ENCODE measurements at regions not wholly inside any gene's neighbourhood (a gene's known extent, or its start where the extent isn't known, plus 50 kb on each side); places are given as distances from the start of the nearest gene placed in this dataset.

DNA sequence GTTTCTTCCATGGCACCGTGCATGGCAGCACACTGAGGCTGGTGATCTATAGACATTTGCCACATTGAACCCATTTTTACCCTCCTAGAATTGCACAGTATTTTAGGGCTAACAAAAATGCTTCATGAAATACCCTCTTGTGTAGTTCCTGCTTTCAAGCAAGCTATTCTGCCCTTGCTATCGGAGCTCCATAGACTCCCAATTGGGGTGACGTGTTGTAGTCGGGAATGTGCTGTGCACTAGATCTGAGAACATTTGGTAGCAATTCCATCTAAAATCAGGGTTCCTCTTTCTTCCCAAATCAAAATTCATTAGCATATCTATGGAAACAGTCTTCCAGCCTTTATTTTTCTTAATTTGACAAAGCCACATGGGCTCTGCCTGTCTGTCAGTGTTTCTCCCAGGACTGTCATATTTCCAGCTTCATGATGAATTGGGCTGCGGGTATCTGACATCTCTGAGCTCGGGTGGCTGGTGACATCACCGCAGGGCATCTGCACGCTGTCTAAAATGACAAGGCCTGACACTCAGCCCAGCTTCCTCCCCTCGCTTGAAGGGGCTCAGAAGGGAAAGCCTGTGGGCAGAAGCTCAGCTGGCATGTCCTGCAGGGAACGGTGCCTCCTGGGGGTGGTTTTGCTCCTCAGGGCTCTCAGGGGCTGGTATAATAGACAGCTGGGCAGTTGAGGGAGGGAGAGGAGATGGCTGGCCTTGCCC, 406.4 kb downstream of the QKI start:
- DNase-seq: no peak

GRCh38 chr6:163820171-163820570, 405.7 kb downstream of the QKI start:
- DNase-seq: no peak

GRCh38 chr6:163818719-163819118, 404.2 kb downstream of the QKI start:
- no peak for DNase-seq

DNA sequence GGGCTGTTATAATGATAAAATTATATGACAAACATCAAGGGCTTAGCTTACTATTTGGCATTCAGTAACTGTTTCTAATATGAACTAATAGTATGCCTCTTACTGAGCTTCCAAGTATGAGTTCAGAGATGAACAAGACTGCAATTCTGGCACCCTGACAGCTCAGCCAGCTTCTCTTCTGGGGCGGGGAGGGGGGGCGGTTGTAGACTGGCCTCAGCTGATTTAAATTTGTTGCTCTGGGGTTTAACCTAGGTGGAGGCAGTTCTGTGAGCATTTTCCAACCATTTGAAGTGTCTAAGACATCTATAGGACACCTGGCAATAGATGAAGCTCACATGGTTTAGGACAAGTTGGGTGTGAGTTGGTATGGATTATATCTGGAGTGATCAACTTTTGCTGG, 401.9 kb downstream of the QKI start:
- no peak for DNase-seq

GRCh38 chr6:163815796-163816195, 401.3 kb downstream of the QKI start:
- no peak for DNase-seq

GRCh38 chr6:163814494-163815364, 400.2 kb downstream of the QKI start:
- DNase-seq: no peak

- DNase-seq: no peak
Observed at GRCh38 chr6:163813979-163814493, 399.5 kb downstream of the QKI start.

DNA sequence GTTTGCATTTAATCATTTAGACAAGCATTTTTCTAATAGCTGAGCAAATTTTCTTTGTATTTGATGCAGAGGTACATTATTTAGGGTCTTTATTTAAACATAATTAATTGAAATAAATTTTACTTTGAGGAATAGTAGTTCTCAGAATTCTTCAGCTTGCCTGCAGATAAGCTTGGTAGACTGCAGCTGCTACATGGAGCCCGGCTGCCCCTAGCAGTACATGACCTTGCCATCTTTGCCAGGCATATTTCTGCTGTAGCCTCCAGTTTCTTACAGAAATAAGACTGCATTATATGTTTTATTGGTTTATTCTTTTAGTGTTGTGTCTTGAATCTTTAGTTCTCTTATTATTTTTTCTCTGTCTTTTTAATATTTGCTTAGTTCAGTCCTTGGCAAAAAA, 396.8 kb downstream of the QKI start:
- no peak for DNase-seq

- no peak for DNase-seq
Observed at GRCh38 chr6:163809364-163809763, 394.8 kb downstream of the QKI start.

GRCh38 chr6:163808871-163809270, 394.4 kb downstream of the QKI start:
- DNase-seq: no peak

GRCh38 chr6:163808231-163808630, 393.7 kb downstream of the QKI start:
- DNase-seq: no peak

DNA sequence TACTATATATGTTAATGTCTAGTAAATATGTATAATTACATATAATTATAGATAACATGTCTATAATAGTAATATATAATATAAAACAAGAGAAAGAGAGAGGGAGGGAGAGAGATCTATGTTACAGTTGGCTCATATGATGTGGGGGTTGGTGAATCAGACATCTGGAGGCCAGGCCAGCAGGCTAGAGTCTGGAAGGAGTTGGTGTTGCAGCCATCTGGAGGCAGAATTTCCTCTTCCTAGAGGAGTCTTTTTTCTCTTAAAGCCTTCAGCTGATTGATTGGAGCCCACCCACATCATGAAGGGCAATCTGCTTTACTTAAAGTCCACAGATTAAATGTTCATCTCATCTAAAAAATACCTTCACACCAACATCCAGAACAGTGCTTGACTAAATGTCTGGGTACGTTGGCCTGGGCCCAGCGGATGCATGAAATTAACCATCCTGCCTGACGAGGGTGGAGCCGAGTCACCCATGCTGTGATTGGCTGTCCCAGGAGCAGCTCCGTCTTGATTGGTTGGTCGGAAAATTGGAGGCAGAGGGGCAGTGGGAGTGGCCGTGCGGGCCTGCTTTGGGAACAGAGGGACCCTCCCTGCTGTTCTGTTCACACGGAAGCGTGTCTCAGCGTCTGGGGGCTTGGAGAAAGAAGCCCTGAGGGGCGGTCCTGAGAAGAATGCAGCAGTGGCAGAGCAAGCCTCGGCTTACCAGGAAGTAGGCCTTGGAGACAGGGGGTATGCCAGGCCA, 392.4 kb downstream of the QKI start:
- DNase-seq: no peak

- DNase-seq: no peak
Observed at GRCh38 chr6:163804991-163805390, 390.5 kb downstream of the QKI start.

- no peak for DNase-seq
Observed at GRCh38 chr6:163802267-163802666, 387.7 kb downstream of the QKI start.

- no peak for DNase-seq
Observed at GRCh38 chr6:163797296-163797845, 382.9 kb downstream of the QKI start.

GRCh38 chr6:163793011-163793983, 378.8 kb downstream of the QKI start:
- DNase-seq: no peak

DNA sequence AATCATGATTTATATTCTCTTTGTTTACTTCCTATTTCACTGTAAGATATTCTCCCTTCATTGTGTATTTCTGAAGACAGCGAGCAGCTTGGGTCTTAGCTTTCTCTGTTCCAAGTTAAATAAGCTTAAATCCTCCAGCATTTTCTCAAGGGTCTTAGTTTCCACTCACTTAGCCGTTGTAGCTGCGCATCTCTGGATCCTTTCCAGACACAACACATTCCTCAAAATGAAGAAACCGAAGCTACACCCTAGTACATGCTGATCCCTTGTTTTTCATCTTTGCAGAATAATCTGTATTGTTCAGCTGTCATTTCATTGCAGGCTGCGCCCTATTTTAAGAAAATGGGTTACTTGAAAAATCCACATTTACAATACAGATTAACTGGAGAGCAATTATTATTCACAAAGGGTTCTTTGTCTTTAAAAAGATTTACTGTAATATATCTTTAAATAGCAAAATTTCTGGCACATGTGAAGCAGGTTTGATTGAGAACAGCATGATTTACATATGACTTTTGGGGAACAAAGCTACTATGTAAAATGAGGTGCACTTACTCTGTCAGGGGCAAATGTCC, 375.8 kb downstream of the QKI start:
- DNase-seq: no peak

GRCh38 chr6:163789199-163789810, 374.8 kb downstream of the QKI start:
- DNase-seq: no peak

DNA sequence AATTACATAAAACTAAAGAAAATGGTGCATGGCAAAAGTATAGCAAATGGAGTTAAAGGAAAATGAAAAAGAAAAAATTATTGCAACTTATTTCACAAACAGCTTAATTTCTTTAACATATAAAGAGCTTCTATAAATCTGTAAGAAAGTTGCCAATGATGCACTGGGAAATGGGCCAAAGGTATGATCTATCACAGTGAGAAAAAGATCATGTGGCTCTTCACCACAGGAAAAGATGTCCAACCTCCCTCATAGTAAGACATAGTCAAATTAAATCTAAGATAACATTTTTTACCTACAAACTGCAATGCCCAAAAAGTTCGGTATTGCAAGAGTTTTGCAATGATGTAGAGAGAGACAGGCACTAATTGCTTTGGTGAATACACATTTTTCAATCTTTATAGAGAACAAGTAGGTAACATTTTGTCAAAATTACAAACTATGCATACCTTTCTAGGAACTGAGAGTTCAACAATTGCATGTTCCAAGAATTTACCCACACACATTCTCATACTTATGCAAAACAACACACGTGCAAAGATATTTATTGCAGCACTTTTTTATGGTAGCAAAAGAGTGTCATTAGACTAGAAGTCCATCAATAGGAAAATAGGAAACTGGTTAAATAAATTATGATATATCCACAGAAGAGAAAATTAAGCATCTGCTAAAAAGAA, 372.6 kb downstream of the QKI start:
- DNase-seq: no peak

- no peak for DNase-seq
Observed at GRCh38 chr6:163782436-163783003, 368.0 kb downstream of the QKI start.
